HEK293T (cell line): ENCODE measurements at regions not wholly inside any gene's neighbourhood (a gene's known extent, or its start where the extent isn't known, plus 50 kb on each side); places are given as distances from the start of the nearest gene placed in this dataset.

ENCODE experiments used
- ARNT ChIP-seq: fragments of 450-650 bp; IDR thresholded peaks from 2 replicates; pipeline ENCODE4 v1.6.1; 2017; ENCODE audit warnings: mild to moderate bottlenecking
- BHLHE40 ChIP-seq: fragments of 450-650 bp; IDR thresholded peaks from 2 replicates; pipeline ENCODE4 v1.6.1; 2016; ENCODE audit warnings: mild to moderate bottlenecking, moderate library complexity, borderline replicate concordance
- ELF4 ChIP-seq: fragments of 450-650 bp; IDR thresholded peaks from 2 replicates; pipeline ENCODE4 v1.6.1; 2017; ENCODE audit warnings: antibody characterized with exemption
- L3MBTL2 ChIP-seq: fragments of 450-650 bp; conservative IDR thresholded peaks from 2 replicates; pipeline ENCODE4 v1.6.1; 2016; ENCODE audit warnings: mild to moderate bottlenecking
- SP1 ChIP-seq: fragments of 450-650 bp; IDR thresholded peaks from 2 replicates; pipeline ENCODE4 v1.6.1; 2017
- SUZ12 ChIP-seq: fragments of 450-650 bp; IDR thresholded peaks from 2 replicates; pipeline ENCODE4 v1.6.1; 2016; ENCODE audit warnings: mild to moderate bottlenecking

GRCh38 chr10:69685802-69686585 lies 55.9 kb downstream of the FAM241B start:
- no peak for TF ChIP-seq L3MBTL2
- TF ChIP-seq SP1: no peak
- no peak for TF ChIP-seq ELF4
- no peak for TF ChIP-seq SUZ12
- no peak for TF ChIP-seq ARNT
- no peak for TF ChIP-seq BHLHE40
